ENCODE measurements at regions not wholly inside any gene's neighbourhood (a gene's known extent, or its start where the extent isn't known, plus 50 kb on each side); places are given as distances from the start of the nearest gene placed in this dataset.
"Not testable (repeated sequence)": the region's sequence is repeated elsewhere in the genome, so short reads cannot be mapped to it uniquely, and the experiment has no call there.

DNA sequence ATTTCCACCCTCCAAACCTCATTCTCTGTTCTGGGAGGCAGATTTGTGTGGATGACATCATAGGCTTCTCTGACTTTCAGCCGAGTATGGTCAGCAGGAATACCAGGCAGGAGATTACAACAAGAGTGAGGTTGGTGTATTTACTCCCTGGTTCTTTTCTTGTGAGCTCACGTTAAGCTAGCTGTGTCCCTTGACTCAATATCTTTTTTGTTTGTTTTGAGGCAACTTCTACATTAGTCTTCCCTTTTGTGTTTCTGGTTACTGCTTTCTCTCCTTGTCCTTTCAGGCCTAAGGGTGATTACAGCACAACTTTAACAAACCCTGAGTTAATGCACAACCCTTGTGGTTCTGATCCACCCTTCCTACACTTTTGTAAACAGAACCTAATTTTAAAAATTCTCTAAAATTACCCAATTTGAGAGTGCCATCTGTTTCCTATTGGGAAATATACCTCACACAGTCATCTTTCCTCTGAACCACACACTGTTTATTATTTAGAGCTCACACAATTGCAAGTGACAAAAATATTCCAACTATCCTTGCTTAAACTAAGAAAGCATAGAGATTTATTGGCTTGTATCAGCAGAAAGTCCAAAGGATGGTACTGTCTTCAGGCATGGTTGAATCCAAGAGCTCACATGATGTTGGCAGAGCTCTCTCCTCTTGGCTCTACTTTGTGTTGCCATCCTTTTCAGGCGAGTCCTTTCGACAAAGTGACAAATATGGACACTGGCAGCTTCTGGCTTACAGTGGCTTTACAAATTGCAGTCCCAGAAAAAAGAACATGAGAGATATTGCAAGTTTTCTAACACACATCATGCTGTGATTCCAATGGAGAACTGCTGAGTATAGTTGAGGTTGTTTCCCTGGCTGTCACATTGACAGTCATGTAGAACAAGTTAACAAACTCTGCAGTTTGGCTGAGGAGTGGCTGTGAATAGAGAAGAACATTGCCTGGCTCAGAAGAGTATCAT is 150.5 kb upstream of the DDIT4L start:
- ATAC-seq (ENCODE audit: insufficient read depth, low read depth) (no peak), DNase-seq (no peak)
- Histone ChIP-seq H3K79me2 (ENCODE audit: insufficient read depth, low read length) (no peaks in the 10 kb centered on the region), H3K4me1 (ENCODE audit: insufficient read depth, low read length) (no peaks in the 10 kb centered on the region), H3K9me3 (ENCODE audit: insufficient read depth, low read length, severe bottlenecking) (peaks cover 8% of the 10 kb centered on the region), H4K20me1 (ENCODE audit: insufficient read depth, low read length) (no peaks in the 10 kb centered on the region), H2AFZ (ENCODE audit: low read depth, low read length) (no peak overlapping the region), H3K27ac (ENCODE audit: low read length) (no peak overlapping the region), H3K36me3 (ENCODE audit: insufficient read depth, low read length) (no peaks in the 10 kb centered on the region), H3K4me3 (ENCODE audit: low read depth in 1 of 2, low read length in 2 of 2) (no peak overlapping the region), H3K9ac (ENCODE audit: low read depth, low read length) (no peak overlapping the region), H3K4me2 (ENCODE audit: insufficient read depth, low read length) (no peak overlapping the region), H3K27me3 (ENCODE audit: insufficient read depth, low read length, poor library complexity) (no peaks in the 10 kb centered on the region)
- TF ChIP-seq, protein P1, sequence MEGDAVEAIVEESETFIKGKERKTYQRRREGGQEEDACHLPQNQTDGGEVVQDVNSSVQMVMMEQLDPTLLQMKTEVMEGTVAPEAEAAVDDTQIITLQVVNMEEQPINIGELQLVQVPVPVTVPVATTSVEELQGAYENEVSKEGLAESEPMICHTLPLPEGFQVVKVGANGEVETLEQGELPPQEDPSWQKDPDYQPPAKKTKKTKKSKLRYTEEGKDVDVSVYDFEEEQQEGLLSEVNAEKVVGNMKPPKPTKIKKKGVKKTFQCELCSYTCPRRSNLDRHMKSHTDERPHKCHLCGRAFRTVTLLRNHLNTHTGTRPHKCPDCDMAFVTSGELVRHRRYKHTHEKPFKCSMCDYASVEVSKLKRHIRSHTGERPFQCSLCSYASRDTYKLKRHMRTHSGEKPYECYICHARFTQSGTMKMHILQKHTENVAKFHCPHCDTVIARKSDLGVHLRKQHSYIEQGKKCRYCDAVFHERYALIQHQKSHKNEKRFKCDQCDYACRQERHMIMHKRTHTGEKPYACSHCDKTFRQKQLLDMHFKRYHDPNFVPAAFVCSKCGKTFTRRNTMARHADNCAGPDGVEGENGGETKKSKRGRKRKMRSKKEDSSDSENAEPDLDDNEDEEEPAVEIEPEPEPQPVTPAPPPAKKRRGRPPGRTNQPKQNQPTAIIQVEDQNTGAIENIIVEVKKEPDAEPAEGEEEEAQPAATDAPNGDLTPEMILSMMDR (IDR thresholded peaks at IDR 0.05; ENCODE audit: borderline replicate concordance, extremely low read depth, low read length, poor library complexity, severe bottlenecking), result no peak
- TF ChIP-seq EZH2 (IDR thresholded peaks at IDR 0.05; ENCODE audit: borderline replicate concordance, low read depth, low read length, severe bottlenecking), result no peak

DNA sequence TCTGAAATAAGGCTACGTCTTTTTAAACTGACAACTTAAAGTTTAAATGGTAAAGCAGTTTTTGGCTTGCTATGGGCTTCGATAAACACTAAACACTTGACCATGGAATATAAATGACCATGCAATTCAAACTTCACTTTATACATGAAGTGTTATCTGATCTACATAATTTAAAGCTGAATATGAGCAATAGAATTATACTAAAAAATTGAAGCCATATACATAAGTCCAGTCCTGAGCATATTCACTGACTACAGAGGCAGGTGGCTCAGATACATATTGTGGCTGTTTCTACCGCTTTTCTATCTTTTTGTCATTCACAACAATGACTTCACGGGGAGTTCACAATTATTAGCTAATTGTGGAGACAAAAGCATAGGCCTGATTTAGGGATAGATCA is 149.6 kb upstream of the DDIT4L start:
- Histone ChIP-seq H3K27ac (ENCODE audit: low read length) (no peak overlapping the region), H3K4me3 (ENCODE audit: low read depth in 1 of 2, low read length in 2 of 2) (no peak overlapping the region), H3K79me2 (ENCODE audit: insufficient read depth, low read length) (no peaks in the 10 kb centered on the region), H3K4me1 (ENCODE audit: insufficient read depth, low read length) (no peaks in the 10 kb centered on the region), H2AFZ (ENCODE audit: low read depth, low read length) (no peak overlapping the region; the same call in 1 of the 2 replicates), H3K9ac (ENCODE audit: low read depth, low read length) (no peak overlapping the region), H3K36me3 (ENCODE audit: insufficient read depth, low read length) (no peaks in the 10 kb centered on the region), H3K27me3 (ENCODE audit: insufficient read depth, low read length, poor library complexity) (no peaks in the 10 kb centered on the region), H4K20me1 (ENCODE audit: insufficient read depth, low read length) (no peaks in the 10 kb centered on the region), H3K9me3 (ENCODE audit: insufficient read depth, low read length, severe bottlenecking) (peaks cover 8% of the 10 kb centered on the region), H3K4me2 (ENCODE audit: insufficient read depth, low read length) (no peak overlapping the region)
- DNase-seq, result no peak
- ATAC-seq (ENCODE audit: insufficient read depth, low read depth), result no peak
- TF ChIP-seq EZH2 (IDR thresholded peaks at IDR 0.05; ENCODE audit: borderline replicate concordance, low read depth, low read length, severe bottlenecking), result no peak
- TF ChIP-seq, protein P1 (IDR thresholded peaks at IDR 0.05; ENCODE audit: borderline replicate concordance, extremely low read depth, low read length, poor library complexity, severe bottlenecking), result no peak

DNA sequence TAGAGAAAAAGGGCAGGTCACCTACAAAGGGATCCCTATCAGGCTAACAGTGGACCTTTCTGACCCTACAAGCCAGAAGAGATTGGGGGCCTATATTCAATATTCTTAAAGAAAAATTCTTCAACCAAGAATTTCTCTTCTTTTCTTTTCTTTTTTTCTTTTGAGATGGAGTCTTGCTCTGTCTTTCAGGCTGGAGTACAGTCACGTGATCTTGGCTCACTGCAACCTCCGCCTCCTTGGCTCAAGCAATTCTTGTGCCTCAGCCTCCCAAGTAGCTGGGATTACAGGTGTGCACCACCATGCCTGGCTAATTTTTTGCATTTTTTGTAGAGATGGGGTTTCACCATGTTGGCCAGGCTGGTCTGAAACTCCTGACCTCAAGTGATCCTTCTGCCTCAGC is 143.2 kb upstream of the DDIT4L start:
- H3K9me3 ChIP-seq (ENCODE audit: insufficient read depth, low read length, severe bottlenecking), result peaks cover 13% of the 10 kb centered on the region
- not testable (repeated sequence) for H4K20me1 ChIP-seq (ENCODE audit: insufficient read depth, low read length); H2AFZ ChIP-seq (ENCODE audit: low read depth, low read length); H3K27ac ChIP-seq (ENCODE audit: low read length); ATAC-seq (ENCODE audit: insufficient read depth, low read depth); H3K4me1 ChIP-seq (ENCODE audit: insufficient read depth, low read length); H3K4me2 ChIP-seq (ENCODE audit: insufficient read depth, low read length); H3K27me3 ChIP-seq (ENCODE audit: insufficient read depth, low read length, poor library complexity); H3K9ac ChIP-seq (ENCODE audit: low read depth, low read length); DNase-seq; H3K36me3 ChIP-seq (ENCODE audit: insufficient read depth, low read length); H3K79me2 ChIP-seq (ENCODE audit: insufficient read depth, low read length); H3K4me3 ChIP-seq (ENCODE audit: low read depth in 1 of 2, low read length in 2 of 2)

DNA sequence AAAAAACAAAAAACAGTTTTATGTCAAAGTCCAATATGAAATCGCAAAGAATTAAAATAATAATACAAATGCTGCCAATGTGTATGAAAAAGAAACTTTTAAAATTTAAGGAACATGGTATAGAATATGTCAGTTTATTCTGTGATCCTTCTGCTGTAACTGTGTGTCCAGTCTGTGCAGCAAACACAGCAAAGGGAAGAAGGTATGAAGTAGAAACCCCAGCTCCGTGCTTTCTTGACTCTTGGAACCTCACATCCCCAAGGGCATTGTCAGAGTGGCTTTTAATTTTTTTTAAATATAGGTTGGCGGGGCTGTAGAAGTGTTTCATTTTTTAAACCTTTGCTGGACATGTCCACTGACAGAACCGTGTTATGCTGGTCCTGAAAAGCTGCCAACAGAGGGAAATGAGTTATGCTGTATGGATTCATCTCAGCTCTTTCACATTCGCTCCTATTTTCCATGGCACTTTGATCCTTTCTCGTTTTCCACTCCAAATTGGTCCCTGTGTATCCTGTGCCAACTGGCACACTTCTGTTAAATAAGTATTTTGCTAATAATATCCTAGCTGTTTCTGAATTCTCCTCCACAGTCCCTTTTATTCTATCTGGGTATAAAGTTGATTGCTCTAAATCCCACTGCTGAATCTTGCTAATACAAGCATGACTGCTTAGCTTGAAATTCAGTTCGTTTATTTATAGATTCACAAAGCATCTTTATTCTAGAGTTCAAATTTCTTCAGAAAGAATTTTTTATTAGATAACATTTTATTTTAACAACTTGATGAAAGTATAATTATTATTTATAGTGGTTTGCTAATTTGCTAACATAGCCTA is 127.0 kb upstream of the DDIT4L start:
- no peak overlapping the region for H2AFZ ChIP-seq (ENCODE audit: low read depth, low read length)
- no peaks in the 10 kb centered on the region for H3K4me1 ChIP-seq (ENCODE audit: insufficient read depth, low read length)
- H3K9me3 ChIP-seq (ENCODE audit: insufficient read depth, low read length, severe bottlenecking), result no peaks in the 10 kb centered on the region
- ATAC-seq (ENCODE audit: insufficient read depth, low read depth) (no peak), DNase-seq (no peak)
- no peaks in the 10 kb centered on the region for H3K79me2 ChIP-seq (ENCODE audit: insufficient read depth, low read length)
- no peak overlapping the region for H3K4me2 ChIP-seq (ENCODE audit: insufficient read depth, low read length)
- no peaks in the 10 kb centered on the region for H4K20me1 ChIP-seq (ENCODE audit: insufficient read depth, low read length)
- no peak overlapping the region for H3K27ac ChIP-seq (ENCODE audit: low read length)
- H3K27me3 ChIP-seq (ENCODE audit: insufficient read depth, low read length, poor library complexity), result no peaks in the 10 kb centered on the region
- no peaks in the 10 kb centered on the region for H3K36me3 ChIP-seq (ENCODE audit: insufficient read depth, low read length)
- no peak overlapping the region for H3K4me3 ChIP-seq (ENCODE audit: low read depth in 1 of 2, low read length in 2 of 2)
- TF ChIP-seq, protein P1 (IDR thresholded peaks at IDR 0.05; ENCODE audit: borderline replicate concordance, extremely low read depth, low read length, poor library complexity, severe bottlenecking), result no peak
- no peak overlapping the region for H3K9ac ChIP-seq (ENCODE audit: low read depth, low read length)
